ENCODE measurements at regions not wholly inside any gene's neighbourhood (a gene's known extent, or its start where the extent isn't known, plus 50 kb on each side); places are given as distances from the start of the nearest gene placed in this dataset.
A peak's percentile ranks its signal among the peaks of the same experiment; 100 is the strongest.

- in situ Hi-C loops (cut with MboI; ENCODE audit: low pct_unique_long_range_greater_than_20kb, low sequenced_read_pairs, unreplicated experiment) = no loop called here
- no peak for TF ChIP-seq CTCF (IDR thresholded peaks at IDR 0.05; ENCODE audit: extremely low read depth, insufficient read depth, missing control alignments)
- no peak for DNase-seq (ENCODE audit: low spot score)
These were observed 167.3 kb upstream of the RTL1 start for GRCh38 chr14:101070540-101071492.

- DNase-seq (ENCODE audit: low spot score) = no peak
- no peak for TF ChIP-seq CTCF (IDR thresholded peaks at IDR 0.05; ENCODE audit: extremely low read depth, insufficient read depth, missing control alignments)
- in situ Hi-C loops (cut with MboI; ENCODE audit: low pct_unique_long_range_greater_than_20kb, low sequenced_read_pairs, unreplicated experiment) = no loop called here
These were observed 168.0 kb upstream of the RTL1 start for GRCh38 chr14:101071493-101071906.

GRCh38 chr14:101072070-101072469 is 168.5 kb upstream of the RTL1 start:
- DNase-seq (ENCODE audit: low spot score) = no peak
- in situ Hi-C loops (cut with MboI; ENCODE audit: low pct_unique_long_range_greater_than_20kb, low sequenced_read_pairs, unreplicated experiment) = no loop called here
- TF ChIP-seq CTCF (IDR thresholded peaks at IDR 0.05; ENCODE audit: extremely low read depth, insufficient read depth, missing control alignments) = no peak

GRCh38 chr14:101072531-101072930 is 169.0 kb upstream of the RTL1 start:
- no peak for TF ChIP-seq CTCF (IDR thresholded peaks at IDR 0.05; ENCODE audit: extremely low read depth, insufficient read depth, missing control alignments)

GRCh38 chr14:101072945-101073597 is 169.5 kb upstream of the RTL1 start:
- in situ Hi-C loops (cut with MboI; ENCODE audit: low pct_unique_long_range_greater_than_20kb, low sequenced_read_pairs, unreplicated experiment) = no loop called here
- TF ChIP-seq CTCF (IDR thresholded peaks at IDR 0.05; ENCODE audit: extremely low read depth, insufficient read depth, missing control alignments) = no peak
- DNase-seq (ENCODE audit: low spot score) = peak; percentile 77

More at GRCh38 chr14:101072531-101072930, 169.0 kb upstream of the RTL1 start:
- DNase-seq (ENCODE audit: low spot score) = no peak
- in situ Hi-C loops (cut with MboI; ENCODE audit: low pct_unique_long_range_greater_than_20kb, low sequenced_read_pairs, unreplicated experiment) = no loop called here

- TF ChIP-seq CTCF (IDR thresholded peaks at IDR 0.05; ENCODE audit: extremely low read depth, insufficient read depth, missing control alignments) = no peak
- in situ Hi-C loops (cut with MboI; ENCODE audit: low pct_unique_long_range_greater_than_20kb, low sequenced_read_pairs, unreplicated experiment) = no loop called here
- no peak for DNase-seq (ENCODE audit: low spot score)
These were observed 170.1 kb upstream of the RTL1 start for GRCh38 chr14:101073598-101073965.
